Spinal cord (tissue), 9 donors: ENCODE measurements at regions not wholly inside any gene's neighbourhood (a gene's known extent, or its start where the extent isn't known, plus 50 kb on each side); places are given as distances from the start of the nearest gene placed in this dataset.
"Not testable (repeated sequence)": the region's sequence is repeated elsewhere in the genome, so short reads cannot be mapped to it uniquely, and the experiment has no call there.

Source experiments
- DNase-seq, 6 donors: peaks; one replicate each; pipeline versions ENCODE4 v3.0.0 to v3.0.0-alpha.2; 2013 to 2015; ENCODE audit warnings: low spot score in 6 of 6, low read depth in 4 of 6
- H3K27ac ChIP-seq: one replicate; pipeline ENCODE4 v1.5.1; 2013; ENCODE audit warnings: low read depth, low read length, control low read depth
- H3K27me3 ChIP-seq: one replicate; pipeline ENCODE4 v1.6.1; 2013; ENCODE audit warnings: low read length; ENCODE audit not compliant: control insufficient read depth, insufficient read depth
- H3K36me3 ChIP-seq: one replicate; pipeline ENCODE4 v1.6.1; 2013; ENCODE audit warnings: low read length; ENCODE audit not compliant: control insufficient read depth, insufficient read depth
- H3K4me1 ChIP-seq: one replicate; pipeline ENCODE4 v1.6.1; 2013; ENCODE audit warnings: low read length; ENCODE audit not compliant: control insufficient read depth, insufficient read depth
- H3K4me3 ChIP-seq: one replicate; pipeline ENCODE4 v1.5.1; 2013; ENCODE audit warnings: low read depth, low read length, control low read depth
- H3K9me3 ChIP-seq: one replicate; pipeline ENCODE4 v1.6.1; 2013; ENCODE audit warnings: low read length; ENCODE audit not compliant: control insufficient read depth, insufficient read depth
- WGBS: methylation state at CpG from one replicate; pipeline ENCODE4 v1.1.5; 2013; ENCODE audit warnings: missing lambda C conversion rate; ENCODE audit not compliant: insufficient coverage; 5-methylcytosine and 5-hydroxymethylcytosine counted together
- donor health status: healthy.

DNA sequence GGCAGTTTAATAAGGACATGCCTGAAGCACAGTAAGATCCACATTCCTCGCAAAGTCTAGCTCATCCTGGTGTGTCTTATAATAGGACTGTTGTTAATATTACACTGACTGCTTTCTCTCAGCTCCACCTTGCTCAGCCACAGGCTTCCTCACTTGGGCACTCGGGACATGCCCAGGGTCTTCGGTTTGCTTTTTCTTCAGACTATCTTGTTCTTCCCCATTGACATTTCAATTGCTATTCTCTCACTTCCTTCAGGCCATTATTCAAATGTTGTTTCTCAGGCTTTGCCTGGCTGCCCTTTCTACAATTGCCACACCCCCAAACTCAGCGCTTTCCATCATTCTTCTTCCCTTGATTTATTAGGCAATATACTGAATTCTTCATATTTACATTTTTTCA is 274.8 kb upstream of the RGS17 start:
- no peak for DNase-seq
- H3K4me3 ChIP-seq, result no peak overlapping the region
- no peaks in the 10 kb centered on the region for H3K4me1 ChIP-seq
- H3K27me3 ChIP-seq, result no peaks in the 10 kb centered on the region
- H3K27ac ChIP-seq, result no peak overlapping the region
- no peaks in the 10 kb centered on the region for H3K36me3 ChIP-seq
- WGBS, result 27% methylated on average over 2 of the region's 4 CpGs
- no peaks in the 10 kb centered on the region for H3K9me3 ChIP-seq

DNA sequence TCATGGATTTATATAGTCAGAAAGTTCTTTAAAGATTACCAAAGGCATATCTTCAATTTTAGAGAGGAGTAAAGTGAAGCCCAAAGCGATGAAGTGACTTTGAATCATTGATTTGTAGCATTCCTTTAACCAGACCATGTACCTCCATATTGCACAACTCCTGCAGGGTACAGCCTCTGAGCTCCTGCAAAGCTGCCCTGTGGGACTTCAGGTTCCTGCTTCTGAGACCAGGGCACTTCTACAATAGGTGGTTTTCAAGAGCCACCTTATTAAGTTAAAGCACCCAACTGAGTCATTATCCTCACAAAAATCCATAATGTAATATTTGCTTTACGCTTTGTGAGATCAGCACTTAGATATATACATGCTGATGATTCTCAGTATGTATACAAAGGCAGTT is 270.7 kb upstream of the RGS17 start:
- Histone ChIP-seq H3K27me3 (no peaks in the 10 kb centered on the region), H3K27ac (no peak overlapping the region), H3K4me3 (no peak overlapping the region), H3K4me1 (no peaks in the 10 kb centered on the region), H3K36me3 (no peaks in the 10 kb centered on the region), H3K9me3 (no peaks in the 10 kb centered on the region)
- WGBS, result 100% methylated on average over 1 of the region's 2 CpGs
- peak in 1 of 6 donors; percentile 5 for DNase-seq

DNA sequence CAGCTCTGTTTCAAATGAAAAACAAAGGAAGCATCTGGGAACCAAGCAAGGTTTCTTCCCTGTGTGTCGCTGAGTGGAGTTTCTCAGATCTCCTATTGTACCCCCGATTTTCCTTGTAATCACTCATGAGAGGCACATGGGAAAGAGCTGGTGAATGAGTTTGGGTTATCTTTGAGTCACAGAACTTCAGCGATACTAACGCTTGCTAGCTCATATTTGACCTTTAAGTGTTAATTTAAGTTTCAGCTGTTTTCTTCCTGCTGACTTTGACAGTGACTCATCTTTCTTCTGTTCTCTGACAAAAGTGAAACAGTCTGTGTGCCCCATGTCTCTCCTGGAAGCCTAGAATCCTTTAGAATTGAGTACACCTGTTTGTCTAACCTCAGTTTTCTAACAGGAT is 261.1 kb upstream of the RGS17 start:
- no peak overlapping the region for H3K27ac ChIP-seq
- H3K27me3 ChIP-seq, result no peaks in the 10 kb centered on the region
- H3K4me3 ChIP-seq, result no peak overlapping the region
- no peaks in the 10 kb centered on the region for H3K4me1 ChIP-seq
- no peak for DNase-seq
- WGBS, result 80% methylated on average over 2 of the region's 4 CpGs
- H3K9me3 ChIP-seq, result no peaks in the 10 kb centered on the region
- H3K36me3 ChIP-seq, result no peaks in the 10 kb centered on the region

DNA sequence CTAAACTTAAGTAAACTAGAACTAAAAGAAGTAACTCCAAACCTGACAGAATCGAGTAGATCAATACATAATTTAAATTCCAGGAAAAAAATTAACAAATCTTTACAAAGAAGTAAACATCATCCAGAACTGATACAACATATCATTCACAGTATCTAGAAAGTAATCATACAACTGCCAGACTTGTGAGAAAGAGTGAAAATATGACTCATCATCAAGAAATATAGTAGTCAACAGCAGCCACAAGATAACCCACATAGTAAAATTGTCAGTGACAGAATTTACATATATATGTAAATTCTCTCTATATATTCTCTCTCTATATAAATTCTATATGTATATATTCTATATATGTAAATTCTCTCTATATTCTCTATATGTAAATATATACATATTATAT is 242.8 kb upstream of the RGS17 start:
- Histone ChIP-seq H3K36me3 (no peaks in the 10 kb centered on the region), H3K4me1 (no peaks in the 10 kb centered on the region), H3K27ac (no peak overlapping the region), H3K4me3 (no peak overlapping the region), H3K9me3 (no peaks in the 10 kb centered on the region), H3K27me3 (no peaks in the 10 kb centered on the region)
- no CpG with 5 or more reads among the region's 1 CpG for WGBS
- DNase-seq, result no peak

- Histone ChIP-seq H3K4me3 (no peak overlapping the region), H3K27ac (no peak overlapping the region), H3K27me3 (no peaks in the 10 kb centered on the region), H3K9me3 (peaks cover 2% of the 10 kb centered on the region), H3K4me1 (no peaks in the 10 kb centered on the region), H3K36me3 (no peaks in the 10 kb centered on the region)
- 68% methylated on average over 2 of the region's 5 CpGs for WGBS
- no peak for DNase-seq
These were observed 237.0 kb upstream of the RGS17 start for GRCh38 chr6:153368131-153368530.

DNA sequence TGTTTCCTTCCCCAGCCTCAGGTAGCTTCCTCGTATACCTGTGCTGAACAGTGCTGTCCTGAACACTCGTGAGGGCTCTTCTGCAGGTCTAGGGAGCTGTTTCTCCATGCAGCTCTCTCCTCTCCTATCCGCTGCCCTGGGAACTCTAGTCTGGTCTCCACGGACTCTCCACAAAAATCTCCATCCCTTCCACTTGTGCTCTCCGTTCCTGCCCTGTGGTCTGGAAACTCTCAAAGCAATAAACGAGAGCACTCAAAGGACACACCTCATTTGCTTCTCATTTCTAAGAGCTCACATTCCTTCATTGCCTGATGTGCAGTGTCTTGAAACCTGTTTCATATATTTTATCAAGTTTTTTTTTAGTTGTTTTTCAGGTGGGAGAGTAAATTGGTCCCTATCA is 235.9 kb upstream of the RGS17 start:
- Histone ChIP-seq H3K4me3 (no peak overlapping the region), H3K27me3 (no peaks in the 10 kb centered on the region), H3K27ac (no peak overlapping the region), H3K9me3 (peaks cover 2% of the 10 kb centered on the region), H3K4me1 (no peaks in the 10 kb centered on the region), H3K36me3 (no peaks in the 10 kb centered on the region)
- 82% methylated on average over 6 of the region's 6 CpGs for WGBS
- DNase-seq, result no peak

DNA sequence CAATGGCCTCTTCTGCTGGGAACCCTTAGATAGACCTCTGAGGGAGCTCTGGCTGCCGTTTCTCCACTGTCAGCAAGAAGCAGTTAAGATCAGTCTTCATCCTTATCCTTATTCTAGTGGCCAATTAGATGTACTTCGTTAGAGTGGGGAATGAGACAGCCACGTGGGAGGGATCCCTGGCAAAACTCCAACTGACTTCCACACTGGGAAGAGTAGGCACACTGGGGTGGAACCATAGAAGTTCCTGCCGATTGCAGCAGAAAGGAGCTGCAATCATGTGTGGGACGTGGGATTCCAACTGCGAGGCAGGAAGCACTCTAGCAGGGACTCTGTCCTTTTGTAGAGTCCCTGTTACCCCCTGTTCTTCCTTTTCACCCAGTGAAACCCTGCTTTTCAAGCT is 226.3 kb upstream of the RGS17 start:
- Histone ChIP-seq H3K27me3 (no peaks in the 10 kb centered on the region), H3K9me3 (no peaks in the 10 kb centered on the region), H3K4me3 (no peak overlapping the region), H3K27ac (no peak overlapping the region), H3K4me1 (no peaks in the 10 kb centered on the region), H3K36me3 (no peaks in the 10 kb centered on the region)
- DNase-seq, result no peak
- 70% methylated on average over 5 of the region's 6 CpGs for WGBS

- no CpG with 5 or more reads among the region's 2 CpGs for WGBS
These were observed 209.5 kb upstream of the RGS17 start for GRCh38 chr6:153340568-153340967.

DNA sequence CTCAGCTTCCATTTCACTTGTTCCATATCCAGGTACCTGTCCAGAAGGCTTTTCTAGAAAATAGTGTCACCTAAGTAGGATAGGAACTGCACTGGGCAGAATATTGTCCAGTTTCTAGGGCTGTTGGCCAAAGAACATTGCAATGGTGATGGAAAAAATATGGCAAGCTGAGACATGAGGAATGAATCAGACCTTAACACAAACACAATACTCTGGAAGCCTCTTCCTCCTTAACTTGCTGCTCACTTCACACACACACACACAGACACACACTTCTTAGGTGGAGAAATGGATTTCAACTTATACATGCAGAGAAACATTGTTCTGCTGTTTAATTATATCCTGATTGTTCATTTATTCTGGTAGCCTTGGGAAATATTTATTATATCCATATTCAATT is 203.0 kb upstream of the RGS17 start:
- H3K4me1 ChIP-seq, result no peaks in the 10 kb centered on the region
- no peak overlapping the region for H3K27ac ChIP-seq
- H3K36me3 ChIP-seq, result no peaks in the 10 kb centered on the region

More at GRCh38 chr6:153340568-153340967, 209.5 kb upstream of the RGS17 start:
- Histone ChIP-seq H3K36me3 (no peaks in the 10 kb centered on the region), H3K9me3 (no peaks in the 10 kb centered on the region), H3K27ac (no peak overlapping the region), H3K4me1 (no peaks in the 10 kb centered on the region), H3K4me3 (no peak overlapping the region), H3K27me3 (no peaks in the 10 kb centered on the region)
- DNase-seq, result peak in 1 of 6 donors; percentile 26

GRCh38 chr6:153331221-153331620 is 200.1 kb upstream of the RGS17 start:
- H3K4me1 ChIP-seq, H3K27me3 ChIP-seq, H3K36me3 ChIP-seq, DNase-seq, H3K4me3 ChIP-seq, H3K9me3 ChIP-seq, H3K27ac ChIP-seq: not testable (repeated sequence)

More for the DNA sequence above, 203.0 kb upstream of the RGS17 start:
- Histone ChIP-seq H3K4me3 (no peak overlapping the region), H3K27me3 (no peaks in the 10 kb centered on the region), H3K9me3 (no peaks in the 10 kb centered on the region)
- peak in 1 of 6 donors; percentile 57 for DNase-seq
